ENCODE measurements at regions not wholly inside any gene's neighbourhood (a gene's known extent, or its start where the extent isn't known, plus 50 kb on each side); places are given as distances from the start of the nearest gene placed in this dataset.

DNA sequence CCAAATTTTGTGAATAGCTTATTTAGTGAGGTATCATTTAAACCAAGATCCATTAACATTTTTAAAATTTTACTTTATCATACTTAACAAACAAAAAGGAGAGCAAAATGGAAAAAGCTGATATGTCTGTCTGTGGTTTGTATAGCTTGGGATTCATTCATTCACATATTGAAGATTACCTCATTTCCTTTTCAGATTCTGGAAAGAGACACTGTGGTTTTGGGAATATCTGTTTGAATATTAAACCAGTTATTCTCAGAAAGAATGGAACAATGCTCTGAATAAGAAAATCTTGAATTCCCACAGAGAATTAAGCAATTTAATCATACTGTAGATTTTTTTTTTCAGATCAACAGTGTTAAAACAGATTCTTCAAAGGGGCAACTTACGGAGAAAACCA, 93.8 kb upstream of the PRDX6 start:
- no peaks in the 10 kb centered on the region for H3K4me1 ChIP-seq (ENCODE audit: control insufficient read depth in 1 of 2, insufficient read depth in 2 of 2, low read length in 2 of 2)
- ATAC-seq (no peak), DNase-seq (ENCODE audit: low read depth, low spot score) (no peak)
- H3K4me2 ChIP-seq (ENCODE audit: low read length): no peak overlapping the region
- ChIA-PET CTCF (no interaction called here), POLR2A (no interaction called here), RAD21 (ENCODE audit: low non-redundant PET in 1 of 2, low total read pairs in 2 of 2, uncharacterized antibody in 2 of 2, unreplicated experiment in 2 of 2) (no interaction called here)
- no peak overlapping the region for H3K9ac ChIP-seq (ENCODE audit: low read length)
- H3K36me3 ChIP-seq (ENCODE audit: control insufficient read depth in 1 of 2, insufficient read depth in 2 of 2, low read length in 2 of 2): no peaks in the 10 kb centered on the region
- no peaks in the 10 kb centered on the region for H4K20me1 ChIP-seq (ENCODE audit: insufficient read depth)
- no peaks in the 10 kb centered on the region for H3K9me3 ChIP-seq (ENCODE audit: control insufficient read depth in 1 of 2, insufficient read depth in 1 of 2, low read depth in 1 of 2, low read length in 2 of 2)
- no peak overlapping the region for H3K27ac ChIP-seq (ENCODE audit: low read depth, low read length)
- H3K4me3 ChIP-seq (replicated peaks in 1 of 2; ENCODE audit: low read depth in 1 of 2, low read length in 2 of 2): no peak overlapping the region
- BruUV-seq (replicated peaks): no TSS peak
- no peaks in the 10 kb centered on the region for H3K79me2 ChIP-seq (ENCODE audit: insufficient read depth, low read length)
- no peak overlapping the region for H2AFZ ChIP-seq (ENCODE audit: low read depth, low read length, poor library complexity, severe bottlenecking)
- no peak for TF ChIP-seq FOSL1 (IDR thresholded peaks at IDR 0.05; ENCODE audit: low read depth)
- no peak for TF ChIP-seq ZNF274 (IDR thresholded peaks at IDR 0.05; ENCODE audit: low read depth, low read length)
- TF ChIP-seq, protein P1, sequence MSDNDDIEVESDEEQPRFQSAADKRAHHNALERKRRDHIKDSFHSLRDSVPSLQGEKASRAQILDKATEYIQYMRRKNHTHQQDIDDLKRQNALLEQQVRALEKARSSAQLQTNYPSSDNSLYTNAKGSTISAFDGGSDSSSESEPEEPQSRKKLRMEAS (IDR thresholded peaks at IDR 0.05): no peak
- TF ChIP-seq, protein P2, sequence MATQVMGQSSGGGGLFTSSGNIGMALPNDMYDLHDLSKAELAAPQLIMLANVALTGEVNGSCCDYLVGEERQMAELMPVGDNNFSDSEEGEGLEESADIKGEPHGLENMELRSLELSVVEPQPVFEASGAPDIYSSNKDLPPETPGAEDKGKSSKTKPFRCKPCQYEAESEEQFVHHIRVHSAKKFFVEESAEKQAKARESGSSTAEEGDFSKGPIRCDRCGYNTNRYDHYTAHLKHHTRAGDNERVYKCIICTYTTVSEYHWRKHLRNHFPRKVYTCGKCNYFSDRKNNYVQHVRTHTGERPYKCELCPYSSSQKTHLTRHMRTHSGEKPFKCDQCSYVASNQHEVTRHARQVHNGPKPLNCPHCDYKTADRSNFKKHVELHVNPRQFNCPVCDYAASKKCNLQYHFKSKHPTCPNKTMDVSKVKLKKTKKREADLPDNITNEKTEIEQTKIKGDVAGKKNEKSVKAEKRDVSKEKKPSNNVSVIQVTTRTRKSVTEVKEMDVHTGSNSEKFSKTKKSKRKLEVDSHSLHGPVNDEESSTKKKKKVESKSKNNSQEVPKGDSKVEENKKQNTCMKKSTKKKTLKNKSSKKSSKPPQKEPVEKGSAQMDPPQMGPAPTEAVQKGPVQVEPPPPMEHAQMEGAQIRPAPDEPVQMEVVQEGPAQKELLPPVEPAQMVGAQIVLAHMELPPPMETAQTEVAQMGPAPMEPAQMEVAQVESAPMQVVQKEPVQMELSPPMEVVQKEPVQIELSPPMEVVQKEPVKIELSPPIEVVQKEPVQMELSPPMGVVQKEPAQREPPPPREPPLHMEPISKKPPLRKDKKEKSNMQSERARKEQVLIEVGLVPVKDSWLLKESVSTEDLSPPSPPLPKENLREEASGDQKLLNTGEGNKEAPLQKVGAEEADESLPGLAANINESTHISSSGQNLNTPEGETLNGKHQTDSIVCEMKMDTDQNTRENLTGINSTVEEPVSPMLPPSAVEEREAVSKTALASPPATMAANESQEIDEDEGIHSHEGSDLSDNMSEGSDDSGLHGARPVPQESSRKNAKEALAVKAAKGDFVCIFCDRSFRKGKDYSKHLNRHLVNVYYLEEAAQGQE (IDR thresholded peaks at IDR 0.05; ENCODE audit: low read depth): no peak
- no peak for TF ChIP-seq ZFX (IDR thresholded peaks at IDR 0.05)
- no peak for TF ChIP-seq ATF3 (IDR thresholded peaks at IDR 0.05)
- no peak for TF ChIP-seq ELF1 (IDR thresholded peaks at IDR 0.05; ENCODE audit: borderline replicate concordance, low read depth)
- TF ChIP-seq EZH2 (IDR thresholded peaks at IDR 0.05): no peak
- TF ChIP-seq SP1 (IDR thresholded peaks at IDR 0.05; ENCODE audit: low read depth): no peak
- TF ChIP-seq EGR1 (IDR thresholded peaks at IDR 0.05; ENCODE audit: low read depth): no peak
- no peak for TF ChIP-seq SRF (IDR thresholded peaks at IDR 0.05; ENCODE audit: low read depth)
- TF ChIP-seq EZH2phosphoT487 (IDR thresholded peaks at IDR 0.05; ENCODE audit: borderline replicate concordance): no peak
- TF ChIP-seq ZBTB33 (IDR thresholded peaks at IDR 0.05; ENCODE audit: extremely low read depth, insufficient replicate concordance, low read length): no peak
- no peak for TF ChIP-seq CEBPB (IDR thresholded peaks at IDR 0.05; ENCODE audit: low read depth)
- TF ChIP-seq POLR2AphosphoS5 (IDR thresholded peaks at IDR 0.05; ENCODE audit: low read depth, low read length): no peak
- TF ChIP-seq TCF7L2 (IDR thresholded peaks at IDR 0.05; ENCODE audit: borderline replicate concordance, extremely low read depth, insufficient read depth, insufficient read length): no peak
- no peak for TF ChIP-seq YY1 (IDR thresholded peaks at IDR 0.05; ENCODE audit: extremely low read depth, insufficient replicate concordance, low read depth, low read length)
- no peaks in the 10 kb centered on the region for H3K9me2 ChIP-seq (ENCODE audit: insufficient read depth)
- H3K27me3 ChIP-seq (ENCODE audit: insufficient read depth, low read length): no peaks in the 10 kb centered on the region
- intact Hi-C loops (cut with micrococcal nuclease): no loop called here
